OCI-LY3 (cell line): ENCODE measurements at regions not wholly inside any gene's neighbourhood (a gene's known extent, or its start where the extent isn't known, plus 50 kb on each side); places are given as distances from the start of the nearest gene placed in this dataset.

Source experiments
- CTCF ChIP-seq: fragments of 200-600, 300-600 bp; sonication (generic); IDR thresholded peaks from 2 replicates; pipeline ENCODE4 v1.5.1; 2014; ENCODE audit warnings: antibody characterized with exemption, low read length, low read depth
- EZH2phosphoT487 ChIP-seq: fragments of 200-600 bp; shearing (Covaris generic); IDR thresholded peaks from 2 replicates; pipeline ENCODE4 v1.6.1; 2018; ENCODE audit warnings: antibody characterized with exemption, mixed run types, low read depth

GRCh38 chr12:5114436-5114835 is 70.8 kb downstream of the KCNA5 start:
- no peak for TF ChIP-seq CTCF
- no peak for TF ChIP-seq EZH2phosphoT487
